ENCODE measurements at regions not wholly inside any gene's neighbourhood (a gene's known extent, or its start where the extent isn't known, plus 50 kb on each side); places are given as distances from the start of the nearest gene placed in this dataset.

- H3K27ac ChIP-seq (ENCODE audit: low read length in 2 of 2): no peak overlapping the region
- no peaks in the 10 kb centered on the region for H3K27me3 ChIP-seq (replicated peaks in 1 of 4; ENCODE audit: control extremely low read depth in 1 of 4, control insufficient read depth in 3 of 4, insufficient read depth in 4 of 4, low read length in 3 of 4)
- no peak overlapping the region for H3K4me3 Mint-ChIP-seq
- H3K79me2 ChIP-seq (ENCODE audit: control insufficient read depth, insufficient read depth, low read length): no peaks in the 10 kb centered on the region
- no peaks in the 10 kb centered on the region for H3K36me3 ChIP-seq (replicated peaks in 1 of 2; ENCODE audit: control extremely low read depth in 1 of 2, control insufficient read depth in 1 of 2, extremely low read depth in 1 of 2, insufficient read depth in 2 of 2, low read length in 1 of 2)
- 92% methylated on average over 19 of the region's 19 CpGs for WGBS (ENCODE audit: insufficient coverage)
- DNase-seq (no peak), ATAC-seq (ENCODE audit: low read depth) (no peak)
- H3K4me3 ChIP-seq (ENCODE audit: control extremely low read depth in 1 of 5, extremely low read depth in 1 of 5, insufficient read depth in 1 of 5, low read depth in 2 of 5, low read length in 4 of 5): no peak overlapping the region
- ChIA-PET POLR2A (no interaction called here), CTCF (no interaction called here)
- no peaks in the 10 kb centered on the region for H3K9me3 Mint-ChIP-seq (ENCODE audit: insufficient read depth)
- H3K27ac Mint-ChIP-seq: no peak overlapping the region
- no peaks in the 10 kb centered on the region for H3K27me3 Mint-ChIP-seq
- peaks cover 0 to 27% (median 0%) of the 10 kb centered on the region in 3 donors for H3K9me3 ChIP-seq (ENCODE audit: control extremely low read depth in 1 of 3, control insufficient read depth in 2 of 3, insufficient read depth in 1 of 3, low read length in 2 of 3)
- no peak overlapping the region for H2AFZ ChIP-seq (ENCODE audit: insufficient read depth, low read depth, low read length, poor library complexity, severe bottlenecking)
- no peaks in the 10 kb centered on the region for H3K4me1 ChIP-seq (ENCODE audit: control insufficient read depth in 2 of 2, insufficient read depth in 2 of 2, low read length in 2 of 2)
- no peaks in the 10 kb centered on the region for H4K20me1 ChIP-seq (ENCODE audit: control insufficient read depth, insufficient read depth, low read length, poor library complexity, severe bottlenecking)
- no peak overlapping the region for H3K9ac ChIP-seq (ENCODE audit: low read length)
- H3K4me2 ChIP-seq (replicated peaks; ENCODE audit: low read depth, low read length, poor library complexity, severe bottlenecking): no peak overlapping the region
- no peak for TF ChIP-seq EZH2 (IDR thresholded peaks at IDR 0.05; ENCODE audit: borderline replicate concordance, insufficient read depth, low read depth, low read length, poor library complexity, severe bottlenecking)
- TF ChIP-seq CTCF (IDR thresholded peaks at IDR 0.05): no peak
- intact Hi-C loops (cut with micrococcal nuclease): no loop called here
- H3K4me1 Mint-ChIP-seq: no peaks in the 10 kb centered on the region
Observed at GRCh38 chr1:2861143-2861987, 59.9 kb upstream of the TTC34 start.

GRCh38 chr1:2861988-2862813 lies 60.7 kb upstream of the TTC34 start:
- no peaks in the 10 kb centered on the region for H3K36me3 ChIP-seq (replicated peaks in 1 of 2; ENCODE audit: control extremely low read depth in 1 of 2, control insufficient read depth in 1 of 2, extremely low read depth in 1 of 2, insufficient read depth in 2 of 2, low read length in 1 of 2)
- ChIA-PET POLR2A (no interaction called here), CTCF (no interaction called here)
- intact Hi-C loops (cut with micrococcal nuclease): no loop called here
- no peaks in the 10 kb centered on the region for H3K79me2 ChIP-seq (ENCODE audit: control insufficient read depth, insufficient read depth, low read length)
- H4K20me1 ChIP-seq (ENCODE audit: control insufficient read depth, insufficient read depth, low read length, poor library complexity, severe bottlenecking): no peaks in the 10 kb centered on the region
- H3K4me2 ChIP-seq (replicated peaks; ENCODE audit: low read depth, low read length, poor library complexity, severe bottlenecking): no peak overlapping the region
- ATAC-seq (ENCODE audit: low read depth): no peak
- H2AFZ ChIP-seq (ENCODE audit: insufficient read depth, low read depth, low read length, poor library complexity, severe bottlenecking): no peak overlapping the region
- no peaks in the 10 kb centered on the region for H3K27me3 Mint-ChIP-seq
- no peaks in the 10 kb centered on the region for H3K4me1 Mint-ChIP-seq
- WGBS (ENCODE audit: insufficient coverage): 86% methylated on average over 29 of the region's 35 CpGs
- no peak for TF ChIP-seq CTCF (IDR thresholded peaks at IDR 0.05)
- H3K4me3 Mint-ChIP-seq: no peak overlapping the region
- no peaks in the 10 kb centered on the region for H3K4me1 ChIP-seq (ENCODE audit: control insufficient read depth in 2 of 2, insufficient read depth in 2 of 2, low read length in 2 of 2)
- H3K27ac Mint-ChIP-seq: no peak overlapping the region
- no peak overlapping the region for H3K4me3 ChIP-seq (ENCODE audit: control extremely low read depth in 1 of 5, extremely low read depth in 1 of 5, insufficient read depth in 1 of 5, low read depth in 2 of 5, low read length in 4 of 5)
- peaks cover 0 to 23% (median 0%) of the 10 kb centered on the region in 3 donors for H3K9me3 ChIP-seq (ENCODE audit: control extremely low read depth in 1 of 3, control insufficient read depth in 2 of 3, insufficient read depth in 1 of 3, low read length in 2 of 3)
- H3K9ac ChIP-seq (ENCODE audit: low read length): no peak overlapping the region
- no peak for DNase-seq
- no peaks in the 10 kb centered on the region for H3K27me3 ChIP-seq (replicated peaks in 1 of 4; ENCODE audit: control extremely low read depth in 1 of 4, control insufficient read depth in 3 of 4, insufficient read depth in 4 of 4, low read length in 3 of 4)
- H3K9me3 Mint-ChIP-seq (ENCODE audit: insufficient read depth): no peaks in the 10 kb centered on the region
- no peak overlapping the region for H3K27ac ChIP-seq (ENCODE audit: low read length in 2 of 2)
